Neuronal stem cell (in vitro differentiated cells): ENCODE measurements at regions not wholly inside any gene's neighbourhood (a gene's known extent, or its start where the extent isn't known, plus 50 kb on each side); places are given as distances from the start of the nearest gene placed in this dataset.

Experiments used
- DNase-seq: peaks from one replicate; pipeline ENCODE4 v3.0.0-alpha.2; 2013; ENCODE audit warnings: low spot score
- H2AFZ ChIP-seq: one replicate; pipeline ENCODE4 v1.6.1; 2013; ENCODE audit warnings: mild to moderate bottlenecking, low read length, inconsistent platforms
- H2AK5ac ChIP-seq: 2 replicates; pipeline ENCODE4 v1.6.1; 2013; ENCODE audit warnings: low read depth, mild to moderate bottlenecking, inconsistent platforms, low read length, moderate library complexity, mixed read lengths
- H2BK120ac ChIP-seq: 2 replicates; pipeline ENCODE4 v1.6.1; 2013; ENCODE audit warnings: low read depth, mild to moderate bottlenecking, inconsistent platforms, low read length, moderate library complexity, mixed read lengths
- H2BK12ac ChIP-seq: one replicate; pipeline ENCODE4 v1.6.1; 2013; ENCODE audit warnings: low read length, inconsistent platforms
- H2BK15ac ChIP-seq: 2 replicates; pipeline ENCODE4 v1.6.1; 2013; ENCODE audit warnings: mild to moderate bottlenecking, low read length, inconsistent platforms, mixed read lengths
- H2BK5ac ChIP-seq: one replicate; pipeline ENCODE4 v1.6.1; 2013; ENCODE audit warnings: inconsistent platforms, mild to moderate bottlenecking, low read length, moderate library complexity
- H3K14ac ChIP-seq: one replicate; pipeline ENCODE4 v1.6.1; 2013; ENCODE audit warnings: low read length, inconsistent platforms
- H3K18ac ChIP-seq: 2 replicates; pipeline ENCODE4 v1.6.1; 2013; ENCODE audit warnings: low read length, inconsistent platforms
- H3K23ac ChIP-seq: 2 replicates; pipeline ENCODE4 v1.6.1; 2013; ENCODE audit warnings: low read depth, mild to moderate bottlenecking, mixed read lengths, low read length, inconsistent platforms; ENCODE audit not compliant: poor library complexity
- H3K27ac ChIP-seq: replicated peaks from 3 replicates; pipeline ENCODE4 v1.5.1; 2013; ENCODE audit warnings: low read length, inconsistent platforms
- H3K27me3 ChIP-seq, 3 experiments: 2 replicates each; pipeline ENCODE4 v1.6.1; 2013; ENCODE audit warnings: low read length in 3 of 3, mild to moderate bottlenecking in 2 of 3, inconsistent platforms in 1 of 3, low read depth in 1 of 3, mixed read lengths in 1 of 3, moderate library complexity in 1 of 3; ENCODE audit not compliant: control insufficient read depth in 3 of 3, insufficient read depth in 3 of 3
- H3K36me3 ChIP-seq, 2 donors: replicated peaks in 1 of 2; 2 replicates each; pipeline ENCODE4 v1.6.1; 2013; ENCODE audit warnings: low read length in 2 of 2; ENCODE audit not compliant: control insufficient read depth in 2 of 2, insufficient read depth in 2 of 2
- H3K4ac ChIP-seq: 2 replicates; pipeline ENCODE4 v1.6.1; 2013; ENCODE audit warnings: inconsistent platforms, mild to moderate bottlenecking, low read length, moderate library complexity
- H3K4me1 ChIP-seq, 2 donors: 1 replicate in 1 of 2; 2 replicates in 1 of 2; pipeline ENCODE4 v1.6.1; 2013; ENCODE audit warnings: low read length in 2 of 2, low read depth in 1 of 2; ENCODE audit not compliant: control insufficient read depth in 2 of 2, insufficient read depth in 1 of 2
- H3K4me2 ChIP-seq: one replicate; pipeline ENCODE4 v1.6.1; 2013; ENCODE audit warnings: mild to moderate bottlenecking, low read length, inconsistent platforms; ENCODE audit not compliant: insufficient read depth, poor library complexity, severe bottlenecking
- H3K4me3 ChIP-seq, 2 donors: 2 replicates each; pipeline ENCODE4 v1.5.1; 2013; ENCODE audit warnings: low read length in 2 of 2, mild to moderate bottlenecking in 2 of 2, inconsistent platforms in 1 of 2, moderate library complexity in 1 of 2
- H3K79me1 ChIP-seq: one replicate; pipeline ENCODE4 v1.6.1; 2013; ENCODE audit warnings: low read depth, mild to moderate bottlenecking, inconsistent platforms, low read length, moderate library complexity
- H3K9ac ChIP-seq: one replicate; pipeline ENCODE4 v1.6.1; 2013; ENCODE audit warnings: mild to moderate bottlenecking, low read depth, low read length, inconsistent platforms; ENCODE audit not compliant: poor library complexity
- H3K9me3 ChIP-seq, 2 donors: replicated peaks in 1 of 2; 2 replicates each; pipeline versions ENCODE3 to v1.6.1; 2013; ENCODE audit warnings: low read length in 2 of 2, mild to moderate bottlenecking in 2 of 2, inconsistent platforms in 1 of 2, low read depth in 1 of 2, mixed read lengths in 1 of 2, moderate library complexity in 1 of 2; ENCODE audit not compliant: control insufficient read depth in 2 of 2, insufficient read depth in 1 of 2
- H4K8ac ChIP-seq: one replicate; pipeline ENCODE4 v1.6.1; 2013; ENCODE audit warnings: low read depth, mild to moderate bottlenecking, inconsistent platforms, low read length, moderate library complexity
- H4K91ac ChIP-seq: one replicate; pipeline ENCODE4 v1.6.1; 2013; ENCODE audit warnings: low read length, low read depth, mild to moderate bottlenecking, inconsistent platforms; ENCODE audit not compliant: poor library complexity
- WGBS, 2 donors: extraction: QIAGEN DNeasy Blood & Tissue Kit; methylation state at CpG; one replicate each; pipeline ENCODE4 v1.1.7; 2013; ENCODE audit warnings: missing lambda C conversion rate in 2 of 2, mixed read lengths in 1 of 2; ENCODE audit not compliant: insufficient read length in 2 of 2, insufficient replicate concordance in 1 of 2; ENCODE audit errors: extremely low coverage in 2 of 2; 5-methylcytosine and 5-hydroxymethylcytosine counted together

GRCh38 chr18:30277676-30278075 is 764.9 kb downstream of the DSC3 start:
- Histone ChIP-seq H3K27ac (no peak overlapping the region), H3K9ac (no peak overlapping the region), H3K79me1 (no peaks in the 10 kb centered on the region), H3K27me3 (no peaks in the 10 kb centered on the region), H2BK120ac (no peak overlapping the region), H3K14ac (no peak overlapping the region), H3K4me1 (no peaks in the 10 kb centered on the region), H3K4me3 (no peak overlapping the region), H2BK15ac (no peak overlapping the region), H3K23ac (no peak overlapping the region), H3K4ac (no peak overlapping the region), H2BK5ac (no peak overlapping the region), H3K36me3 (no peaks in the 10 kb centered on the region), H3K4me2 (no peak overlapping the region), H2AK5ac (no peak overlapping the region), H2BK12ac (no peak overlapping the region), H4K91ac (no peak overlapping the region), H3K18ac (no peak overlapping the region), H3K9me3 (no peaks in the 10 kb centered on the region), H4K8ac (no peak overlapping the region), H2AFZ (no peak overlapping the region)
- no CpG with 5 or more reads among the region's 1 CpG for WGBS, 2 donors
- DNase-seq = no peak

GRCh38 chr18:30271716-30272115 is 770.8 kb downstream of the DSC3 start:
- H2BK5ac ChIP-seq = no peak overlapping the region
- no peak overlapping the region for H2BK120ac ChIP-seq
- no peak overlapping the region for H3K23ac ChIP-seq
- WGBS, 2 donors = no CpG with 5 or more reads among the region's 3 CpGs
- H3K27ac ChIP-seq = no peak overlapping the region
- no peak for DNase-seq
- H3K4me1 ChIP-seq = no peaks in the 10 kb centered on the region
- no peak overlapping the region for H3K18ac ChIP-seq
- H3K79me1 ChIP-seq = no peaks in the 10 kb centered on the region
- no peak overlapping the region for H3K4me3 ChIP-seq
- H2AK5ac ChIP-seq = no peak overlapping the region
- H4K8ac ChIP-seq = no peak overlapping the region
- H3K9ac ChIP-seq = no peak overlapping the region
- H3K4me2 ChIP-seq = no peak overlapping the region
- no peak overlapping the region for H2BK12ac ChIP-seq
- H3K9me3 ChIP-seq = no peaks in the 10 kb centered on the region
- no peaks in the 10 kb centered on the region for H3K36me3 ChIP-seq
- H3K27me3 ChIP-seq = no peaks in the 10 kb centered on the region
- no peak overlapping the region for H3K4ac ChIP-seq
- H2AFZ ChIP-seq = no peak overlapping the region
- no peak overlapping the region for H3K14ac ChIP-seq
- H2BK15ac ChIP-seq = no peak overlapping the region
- no peak overlapping the region for H4K91ac ChIP-seq

GRCh38 chr18:30265190-30265589 is 777.4 kb downstream of the DSC3 start:
- no peak overlapping the region for H2BK5ac ChIP-seq
- no peak overlapping the region for H3K4ac ChIP-seq
- H4K8ac ChIP-seq = no peak overlapping the region
- no peaks in the 10 kb centered on the region for H3K27me3 ChIP-seq
- no peak overlapping the region for H3K23ac ChIP-seq
- no peak overlapping the region for H3K9ac ChIP-seq
- H3K4me1 ChIP-seq = no peaks in the 10 kb centered on the region
- no peak overlapping the region for H2AK5ac ChIP-seq
- no peak overlapping the region for H3K27ac ChIP-seq
- no peak overlapping the region for H4K91ac ChIP-seq
- no peak overlapping the region for H3K4me3 ChIP-seq
- H3K18ac ChIP-seq = no peak overlapping the region
- no peak overlapping the region for H3K4me2 ChIP-seq
- H2BK120ac ChIP-seq = no peak overlapping the region
- H2BK12ac ChIP-seq = no peak overlapping the region
- no peaks in the 10 kb centered on the region for H3K36me3 ChIP-seq
- no CpG with 5 or more reads among the region's 3 CpGs for WGBS, 2 donors
- H3K14ac ChIP-seq = no peak overlapping the region
- no peaks in the 10 kb centered on the region for H3K9me3 ChIP-seq
- DNase-seq = no peak
- H2AFZ ChIP-seq = no peak overlapping the region
- no peaks in the 10 kb centered on the region for H3K79me1 ChIP-seq
- no peak overlapping the region for H2BK15ac ChIP-seq

- Histone ChIP-seq H3K4me3 (no peak overlapping the region), H4K91ac (no peak overlapping the region)
- no CpG with 5 or more reads among the region's 2 CpGs for WGBS, 2 donors
These were observed 788.2 kb downstream of the DSC3 start for GRCh38 chr18:30254331-30254730.

More at GRCh38 chr18:30254331-30254730, 788.2 kb downstream of the DSC3 start:
- DNase-seq = no peak
- no peak overlapping the region for H4K8ac ChIP-seq
- no peak overlapping the region for H2BK15ac ChIP-seq
- no peak overlapping the region for H3K9ac ChIP-seq
- H2AK5ac ChIP-seq = no peak overlapping the region
- no peak overlapping the region for H3K14ac ChIP-seq
- H2BK12ac ChIP-seq = no peak overlapping the region
- no peaks in the 10 kb centered on the region for H3K9me3 ChIP-seq
- no peaks in the 10 kb centered on the region for H3K79me1 ChIP-seq
- H3K18ac ChIP-seq = no peak overlapping the region
- H3K4me2 ChIP-seq = no peak overlapping the region
- no peaks in the 10 kb centered on the region for H3K27me3 ChIP-seq
- H3K36me3 ChIP-seq = no peaks in the 10 kb centered on the region
- H3K23ac ChIP-seq = no peak overlapping the region
- no peak overlapping the region for H2BK5ac ChIP-seq
- no peak overlapping the region for H2BK120ac ChIP-seq
- H3K4ac ChIP-seq = no peak overlapping the region
- no peak overlapping the region for H3K27ac ChIP-seq
- no peak overlapping the region for H2AFZ ChIP-seq
- no peaks in the 10 kb centered on the region for H3K4me1 ChIP-seq
